ENCODE measurements at regions not wholly inside any gene's neighbourhood (a gene's known extent, or its start where the extent isn't known, plus 50 kb on each side); places are given as distances from the start of the nearest gene placed in this dataset.

DNA sequence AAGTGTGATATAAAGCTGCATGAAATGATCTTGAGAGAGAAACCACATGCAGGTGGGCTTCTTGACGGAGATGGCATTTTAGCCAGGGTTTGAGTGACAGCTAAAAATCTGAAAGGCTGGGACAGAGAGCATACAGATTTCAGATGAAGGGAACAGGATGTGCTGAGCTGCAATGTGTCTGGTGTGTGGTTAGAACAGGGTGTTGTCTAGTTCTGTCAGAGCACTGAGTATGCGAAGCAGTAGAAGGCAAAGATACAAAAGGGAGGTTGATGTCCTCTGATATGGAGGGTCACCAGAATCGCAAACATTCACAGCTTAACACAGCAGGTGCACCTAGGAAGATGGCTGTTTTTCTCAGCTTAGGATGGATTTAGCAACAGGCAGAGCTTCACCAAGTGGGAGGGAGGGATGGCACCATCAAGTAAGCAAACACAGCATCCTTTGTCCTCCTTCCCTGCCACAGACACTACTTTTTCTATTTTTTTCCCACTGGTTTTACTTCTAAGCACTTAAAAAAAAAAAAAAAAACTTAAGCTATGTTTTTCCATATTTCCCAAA lies 182.5 kb downstream of the TMX3 start:
- DNase-seq (ENCODE audit: low spot score): no peak
- TF ChIP-seq, protein P1, sequence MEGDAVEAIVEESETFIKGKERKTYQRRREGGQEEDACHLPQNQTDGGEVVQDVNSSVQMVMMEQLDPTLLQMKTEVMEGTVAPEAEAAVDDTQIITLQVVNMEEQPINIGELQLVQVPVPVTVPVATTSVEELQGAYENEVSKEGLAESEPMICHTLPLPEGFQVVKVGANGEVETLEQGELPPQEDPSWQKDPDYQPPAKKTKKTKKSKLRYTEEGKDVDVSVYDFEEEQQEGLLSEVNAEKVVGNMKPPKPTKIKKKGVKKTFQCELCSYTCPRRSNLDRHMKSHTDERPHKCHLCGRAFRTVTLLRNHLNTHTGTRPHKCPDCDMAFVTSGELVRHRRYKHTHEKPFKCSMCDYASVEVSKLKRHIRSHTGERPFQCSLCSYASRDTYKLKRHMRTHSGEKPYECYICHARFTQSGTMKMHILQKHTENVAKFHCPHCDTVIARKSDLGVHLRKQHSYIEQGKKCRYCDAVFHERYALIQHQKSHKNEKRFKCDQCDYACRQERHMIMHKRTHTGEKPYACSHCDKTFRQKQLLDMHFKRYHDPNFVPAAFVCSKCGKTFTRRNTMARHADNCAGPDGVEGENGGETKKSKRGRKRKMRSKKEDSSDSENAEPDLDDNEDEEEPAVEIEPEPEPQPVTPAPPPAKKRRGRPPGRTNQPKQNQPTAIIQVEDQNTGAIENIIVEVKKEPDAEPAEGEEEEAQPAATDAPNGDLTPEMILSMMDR (IDR thresholded peaks at IDR 0.05; ENCODE audit: extremely low read depth, missing control alignments): no peak

DNA sequence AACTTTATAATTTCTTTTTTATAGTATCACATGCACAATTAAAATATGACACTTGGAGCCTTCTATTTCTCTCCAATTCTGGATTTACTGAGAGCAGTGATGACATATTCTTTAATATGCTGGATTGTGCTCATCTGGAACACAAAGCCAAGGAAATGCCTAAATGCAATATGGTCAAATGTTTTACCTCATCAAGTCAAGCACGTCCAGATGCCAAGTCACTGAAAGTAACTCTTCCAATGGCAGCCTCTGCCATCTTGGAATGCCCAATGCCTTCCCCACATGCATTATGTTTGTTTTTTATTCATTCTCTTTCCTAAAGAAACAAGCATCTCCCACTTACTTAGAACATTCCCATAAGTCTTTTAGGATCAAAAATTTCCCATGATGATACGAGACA lies 189.8 kb downstream of the TMX3 start:
- DNase-seq (ENCODE audit: low spot score): no peak
- TF ChIP-seq, protein P1 (IDR thresholded peaks at IDR 0.05; ENCODE audit: extremely low read depth, missing control alignments): no peak

DNA sequence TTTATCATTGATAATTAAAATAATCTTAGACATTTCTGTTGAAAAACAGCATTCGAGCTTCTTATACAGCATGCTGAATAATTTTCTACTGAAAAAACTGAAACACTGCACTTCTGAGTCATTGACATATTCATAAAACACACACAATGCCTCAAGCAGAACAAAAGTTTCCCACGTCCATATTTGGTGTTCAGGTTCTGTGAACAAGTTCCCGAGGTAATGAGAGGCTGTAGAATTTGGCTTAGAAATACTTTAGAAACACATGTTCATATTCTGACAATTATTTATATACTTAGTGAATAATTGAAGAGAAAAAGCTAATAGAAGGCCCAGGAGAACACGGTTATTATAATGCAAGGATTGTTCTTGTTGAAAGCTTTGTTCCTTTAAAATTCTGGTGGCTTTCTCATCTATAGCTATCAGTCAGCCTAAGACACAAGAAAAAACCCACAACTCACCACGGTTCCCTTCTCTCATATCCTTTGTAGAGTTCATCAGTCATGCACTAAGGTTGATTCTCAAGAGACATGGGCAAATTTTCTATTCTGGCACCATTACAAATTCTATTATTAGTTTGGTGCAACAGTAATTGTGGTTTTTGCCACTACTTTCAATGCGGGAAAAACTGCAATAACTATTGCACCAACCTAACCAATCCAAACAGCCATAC lies 194.4 kb downstream of the TMX3 start:
- no peak for DNase-seq (ENCODE audit: low spot score)
- TF ChIP-seq, protein P1 (IDR thresholded peaks at IDR 0.05; ENCODE audit: extremely low read depth, missing control alignments): no peak

DNA sequence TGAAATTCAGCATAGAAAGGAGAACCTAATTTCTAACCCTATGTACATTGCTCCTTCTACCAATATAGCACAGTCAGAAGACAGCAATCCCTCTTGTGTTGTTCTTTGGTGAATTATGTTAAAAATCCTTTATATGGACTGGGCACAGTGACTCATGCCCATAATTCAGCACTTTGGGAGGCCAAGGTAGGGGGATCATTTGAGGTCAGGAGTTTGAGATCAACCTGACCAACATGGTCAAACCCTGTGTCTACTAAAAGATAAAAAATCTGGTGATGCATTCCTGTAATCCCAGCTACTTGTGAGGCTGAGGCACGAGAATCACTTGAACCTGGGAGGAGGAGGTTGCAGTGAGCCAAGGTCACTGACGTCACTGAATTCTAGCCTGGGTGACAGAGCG lies 195.6 kb downstream of the TMX3 start:
- TF ChIP-seq, protein P1 (IDR thresholded peaks at IDR 0.05; ENCODE audit: extremely low read depth, missing control alignments): no peak
- DNase-seq (ENCODE audit: low spot score): no peak

DNA sequence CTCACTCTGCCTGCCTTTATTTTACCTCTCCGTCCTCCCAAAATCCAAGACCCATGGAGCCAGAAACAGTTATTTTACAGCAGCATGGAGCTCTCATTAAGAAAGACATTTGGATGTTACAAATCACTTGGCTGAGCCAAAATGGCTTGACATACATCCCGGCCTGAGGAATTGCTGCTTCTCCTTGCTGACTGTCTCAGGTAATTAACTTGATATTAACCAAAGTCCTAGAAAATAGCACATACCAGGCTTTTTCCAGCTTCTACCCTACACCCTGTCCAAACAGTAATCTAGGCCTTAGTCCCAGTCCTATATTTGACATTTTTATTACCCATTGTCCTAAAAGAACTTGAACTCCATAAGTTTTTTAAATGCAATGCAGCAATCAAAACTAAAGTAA lies 205.0 kb downstream of the TMX3 start:
- no peak for DNase-seq (ENCODE audit: low spot score)
- TF ChIP-seq, protein P1 (IDR thresholded peaks at IDR 0.05; ENCODE audit: extremely low read depth, missing control alignments): no peak

DNA sequence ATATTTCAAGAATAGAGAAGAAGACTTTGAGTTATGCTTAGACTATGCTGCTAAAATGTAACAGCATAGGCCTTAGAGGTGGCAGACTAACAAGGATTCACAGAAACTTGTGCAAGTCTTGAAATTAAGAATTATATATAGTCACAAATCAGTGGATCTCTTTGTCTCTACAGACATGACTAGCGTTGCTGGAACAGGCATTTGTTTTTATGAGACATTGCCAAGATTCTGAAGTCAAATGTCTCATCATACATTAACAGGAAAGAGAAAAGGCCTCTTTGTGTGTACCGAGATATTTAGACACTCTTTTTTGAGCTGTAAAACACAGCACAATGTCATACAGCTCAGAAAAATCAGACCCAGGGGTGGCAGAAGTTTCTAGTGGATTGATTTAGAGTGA lies 207.1 kb downstream of the TMX3 start:
- DNase-seq (ENCODE audit: low spot score): no peak
- TF ChIP-seq, protein P1 (IDR thresholded peaks at IDR 0.05; ENCODE audit: extremely low read depth, missing control alignments): no peak

DNA sequence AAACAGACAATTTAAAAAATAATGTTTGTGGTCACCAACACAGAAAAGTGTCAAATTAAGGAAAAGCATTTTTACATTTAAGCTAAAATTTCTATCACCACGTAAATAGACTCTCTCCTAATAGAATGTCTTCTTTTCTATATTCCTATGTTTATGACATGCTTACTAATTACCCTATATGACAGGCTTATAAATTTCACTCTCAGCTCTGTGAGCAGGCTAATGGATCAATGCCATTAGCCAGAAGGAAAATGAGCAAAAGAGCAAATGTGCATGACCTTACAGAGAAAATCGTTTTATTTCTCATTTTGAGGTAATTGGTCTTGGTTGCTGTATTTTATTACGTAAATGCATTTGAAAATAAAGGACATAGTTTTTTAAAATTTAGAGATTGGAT lies 209.7 kb downstream of the TMX3 start:
- no peak for DNase-seq (ENCODE audit: low spot score)
- TF ChIP-seq, protein P1 (IDR thresholded peaks at IDR 0.05; ENCODE audit: extremely low read depth, missing control alignments): no peak
